GM18519 (cell line): ENCODE measurements at regions not wholly inside any gene's neighbourhood (a gene's known extent, or its start where the extent isn't known, plus 50 kb on each side); places are given as distances from the start of the nearest gene placed in this dataset.

Source experiments
- ATAC-seq: cut with Tn5 transposase; IDR thresholded peaks from one replicate; pipeline ENCODE4 v1.9.1; 2021; ENCODE audit warnings: mild to moderate bottlenecking, moderate library complexity; ENCODE audit not compliant: unreplicated experiment, low FRiP score

DNA sequence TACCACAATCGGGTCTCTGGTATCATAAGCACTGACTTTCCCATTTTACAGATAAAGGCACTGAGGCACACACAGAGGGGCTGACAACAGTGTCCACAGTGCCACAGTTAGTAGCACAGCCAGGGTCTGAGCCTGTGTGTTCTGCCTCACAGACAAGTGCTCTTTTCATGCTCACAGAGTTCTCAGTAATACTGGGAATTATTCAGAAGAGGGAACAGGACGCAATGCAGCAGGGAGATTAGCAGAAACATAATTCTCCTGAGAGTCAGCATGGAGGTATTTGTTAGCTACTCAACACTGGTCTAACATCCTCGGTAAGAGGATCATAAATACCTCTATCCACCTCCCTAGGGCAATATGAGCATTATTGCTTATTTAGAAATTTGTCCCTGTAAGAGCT is 219.3 kb upstream of the EEA1 start:
- no peak for ATAC-seq

DNA sequence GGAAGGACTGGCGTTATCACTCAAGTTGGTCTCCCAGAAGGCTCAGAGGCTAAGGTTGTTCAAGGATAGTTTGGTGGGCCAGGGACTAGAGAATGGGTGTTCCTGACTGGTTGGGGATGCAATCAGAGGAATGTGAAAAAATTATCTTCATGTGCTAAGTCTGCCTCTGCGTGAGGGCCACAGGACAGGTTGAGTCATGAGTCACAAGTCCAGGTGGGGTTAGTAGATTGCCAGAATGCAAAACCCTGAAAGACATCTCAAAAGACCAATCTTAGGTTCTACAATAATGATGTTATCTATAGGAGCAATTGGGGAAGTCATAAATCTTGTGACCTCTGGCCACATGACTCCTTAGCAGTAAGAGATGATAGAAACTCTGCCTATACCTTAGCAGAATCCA is 220.1 kb upstream of the EEA1 start:
- ATAC-seq, result no peak

DNA sequence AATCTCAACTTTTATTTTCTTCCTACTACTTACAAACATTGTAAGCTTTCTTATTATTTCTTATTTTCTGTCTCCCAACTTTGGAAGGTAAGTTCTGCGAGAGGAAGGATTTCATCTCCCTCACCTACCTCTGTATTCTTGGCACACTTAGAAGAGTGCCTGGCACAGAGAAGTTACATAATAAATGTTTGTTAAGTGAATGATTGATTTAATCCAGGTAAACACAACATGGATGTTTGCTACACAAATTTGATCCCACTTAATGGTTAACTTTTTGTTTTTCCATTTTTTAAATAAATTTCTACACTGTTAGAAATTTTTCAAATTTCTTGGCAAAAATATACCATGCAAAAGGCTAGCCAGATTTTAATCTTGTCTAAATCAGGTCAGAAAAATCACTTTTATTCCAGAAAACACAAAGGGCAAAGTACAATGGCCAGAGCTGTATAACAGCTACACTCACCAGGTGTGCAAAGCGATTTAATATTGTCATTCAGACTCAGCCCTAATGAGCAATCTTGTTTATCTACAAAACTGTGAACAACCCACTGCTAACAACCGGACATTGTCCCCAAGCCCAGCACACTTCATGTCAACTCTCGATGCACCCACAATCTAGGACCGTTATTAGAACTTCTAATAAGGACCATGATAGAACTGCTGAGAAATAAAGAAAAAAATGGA is 222.1 kb upstream of the EEA1 start:
- ATAC-seq, result no peak

GRCh38 chr12:93152617-93153016 is 223.5 kb upstream of the EEA1 start:
- no peak for ATAC-seq

- no peak for ATAC-seq
Observed at GRCh38 chr12:93153321-93153720, 224.2 kb upstream of the EEA1 start.

GRCh38 chr12:93154096-93154728 is 223.5 kb upstream of the NUDT4 start:
- ATAC-seq, result no peak

DNA sequence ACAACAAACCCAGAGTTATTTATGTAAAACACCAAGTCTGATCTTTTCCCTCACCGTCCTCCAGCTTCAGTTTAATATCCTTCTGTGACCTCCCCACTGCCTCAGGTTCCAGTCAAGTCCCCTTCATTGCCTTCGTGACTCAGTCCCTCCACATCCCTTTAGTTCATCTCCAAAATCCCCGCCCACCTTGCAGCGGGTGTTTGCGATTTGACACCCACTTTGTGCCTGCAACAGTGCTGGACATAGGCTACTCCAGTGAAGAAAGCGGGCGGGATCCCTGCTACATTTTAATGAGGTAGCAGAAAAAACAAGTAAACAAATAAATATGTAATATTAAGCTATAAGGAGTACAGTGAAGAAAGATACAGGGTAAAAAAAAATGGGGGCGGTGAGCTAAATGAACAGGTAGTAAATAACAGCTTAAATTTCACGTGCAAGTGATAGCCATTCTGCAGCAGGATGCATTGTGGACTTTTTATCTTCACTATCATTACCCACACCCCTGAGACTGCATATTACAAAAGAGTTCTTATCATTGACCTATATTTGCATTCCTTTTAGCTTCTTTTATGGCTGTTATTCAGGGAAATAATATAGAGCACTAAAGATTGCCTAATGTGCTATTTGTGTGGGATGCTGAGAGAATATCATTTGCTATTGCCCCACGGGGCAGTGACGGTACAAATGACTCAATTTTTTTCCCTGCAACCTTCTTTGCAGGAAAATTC is 222.8 kb upstream of the NUDT4 start:
- no peak for ATAC-seq

- no peak for ATAC-seq
Observed at GRCh38 chr12:93156086-93156716, 221.5 kb upstream of the NUDT4 start.

- no peak for ATAC-seq
Observed at GRCh38 chr12:93157279-93157678, 220.4 kb upstream of the NUDT4 start.

- no peak for ATAC-seq
Observed at GRCh38 chr12:93158065-93158843, 219.5 kb upstream of the NUDT4 start.

DNA sequence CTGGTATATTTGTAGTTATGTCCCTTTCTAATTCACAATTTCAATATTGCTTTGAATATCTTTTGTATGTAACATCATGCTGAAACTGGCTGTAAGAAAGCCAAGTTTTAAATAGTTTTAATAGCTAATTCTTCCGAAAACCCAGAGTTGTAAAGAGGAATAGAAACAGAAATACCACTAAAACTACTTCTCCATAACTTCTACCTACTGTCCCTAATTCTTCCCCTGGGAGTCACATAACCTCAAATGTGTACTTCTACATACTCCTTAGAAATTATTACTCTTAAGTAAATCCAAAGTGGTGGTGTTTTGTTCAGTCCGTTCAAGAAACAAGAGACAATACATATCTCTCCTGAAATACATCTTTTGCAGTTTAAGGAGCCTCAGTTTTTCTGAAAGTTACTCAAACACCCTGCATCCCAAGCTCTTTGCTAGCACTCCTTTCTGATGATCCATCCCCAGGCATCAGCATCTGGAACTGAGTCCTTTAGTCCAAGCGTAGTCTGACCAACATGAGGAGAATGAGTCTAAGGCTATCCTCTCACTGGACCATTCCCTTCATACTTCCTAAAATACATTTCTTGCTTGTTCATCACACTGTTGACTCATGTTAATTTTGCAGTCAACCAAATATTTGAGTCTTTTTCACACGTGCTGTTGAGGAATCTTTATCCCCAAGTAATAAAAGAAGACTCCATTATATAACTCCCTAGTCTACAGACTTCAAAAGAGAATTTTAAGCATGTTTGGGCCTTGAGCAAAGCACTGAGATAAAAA is 214.3 kb upstream of the NUDT4 start:
- ATAC-seq, result no peak

- no peak for ATAC-seq
Observed at GRCh38 chr12:93164103-93164880, 213.4 kb upstream of the NUDT4 start.

DNA sequence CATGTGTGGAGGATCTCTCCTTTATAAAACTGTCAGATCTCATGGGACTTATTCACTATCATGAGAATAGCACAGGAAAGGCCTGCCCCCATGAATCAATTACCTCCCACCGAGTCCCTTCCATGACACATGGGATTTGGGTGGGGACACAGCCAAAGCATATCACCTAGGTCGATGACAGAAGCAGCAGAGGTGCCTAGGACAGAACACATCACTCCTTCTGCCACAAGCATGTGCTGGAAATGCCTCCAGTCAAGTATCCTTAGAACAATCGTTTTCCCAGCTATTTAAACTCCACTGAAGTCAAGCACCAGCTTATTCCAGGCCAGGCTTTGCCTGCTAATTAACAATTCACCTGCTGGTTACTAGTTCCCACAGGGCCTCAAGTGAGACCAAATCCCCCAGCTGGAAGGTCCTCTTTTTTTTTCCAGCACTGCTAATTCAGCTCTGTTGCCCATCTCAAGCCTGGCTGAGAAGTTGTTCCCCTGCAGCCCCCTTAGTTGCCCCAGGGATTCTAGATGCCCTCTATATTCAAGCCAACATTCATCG is 212.3 kb upstream of the NUDT4 start:
- no peak for ATAC-seq

DNA sequence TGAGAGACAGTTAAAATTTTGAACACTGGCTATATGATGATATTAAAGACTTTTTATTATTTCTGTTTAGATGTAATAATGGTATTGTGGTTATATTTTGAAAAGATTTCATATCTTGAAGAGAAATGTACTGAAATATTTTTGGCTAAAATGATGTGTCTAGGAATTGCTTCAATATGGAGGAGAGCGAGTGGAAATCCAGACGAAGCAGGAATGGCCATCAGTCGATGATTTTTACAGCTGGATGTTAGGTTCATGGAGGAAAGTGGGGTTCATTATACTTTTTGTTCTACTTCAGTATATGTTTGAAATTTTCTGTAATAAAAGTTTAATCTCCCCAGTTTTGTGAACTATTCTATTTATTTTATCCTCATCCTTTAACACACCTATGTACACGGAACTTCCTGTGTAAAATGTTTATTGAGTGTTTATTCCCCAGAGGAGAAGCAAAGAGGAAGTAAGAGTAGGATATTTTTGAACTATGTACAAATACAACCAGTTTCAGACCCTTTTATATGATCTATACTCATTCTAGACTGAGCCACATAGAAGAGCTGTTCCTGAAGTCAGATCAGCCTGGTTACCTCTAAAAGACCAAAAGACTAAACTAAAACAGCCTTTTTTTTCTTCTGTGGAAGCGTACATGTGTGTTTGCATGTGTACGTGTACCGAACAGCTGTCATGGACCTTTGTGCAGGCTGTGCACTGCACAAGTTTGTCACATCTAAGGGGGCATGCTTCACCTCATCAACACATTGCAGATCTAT is 211.0 kb upstream of the NUDT4 start:
- ATAC-seq, result peak; percentile 78

DNA sequence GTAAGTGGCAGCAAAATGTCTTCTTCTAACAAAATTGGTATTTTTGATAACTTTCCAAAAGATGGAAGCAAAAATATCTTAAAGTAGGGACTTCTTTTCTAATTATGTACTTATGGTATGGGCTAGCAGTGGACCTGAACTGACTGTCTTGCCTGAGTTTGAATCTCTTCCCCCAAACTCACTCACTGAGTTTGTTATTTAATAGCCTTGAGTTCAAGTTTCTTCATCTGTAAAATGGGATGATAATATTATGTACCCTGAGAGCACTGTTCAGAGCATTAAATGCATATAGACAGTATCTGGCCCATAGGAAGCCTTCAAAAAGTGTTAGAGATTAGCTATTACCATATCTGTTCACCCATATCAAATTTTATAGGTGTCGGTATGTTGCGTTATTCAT is 210.4 kb upstream of the NUDT4 start:
- no peak for ATAC-seq

GRCh38 chr12:93167841-93168492 is 209.8 kb upstream of the NUDT4 start:
- ATAC-seq, result peak; percentile 36

DNA sequence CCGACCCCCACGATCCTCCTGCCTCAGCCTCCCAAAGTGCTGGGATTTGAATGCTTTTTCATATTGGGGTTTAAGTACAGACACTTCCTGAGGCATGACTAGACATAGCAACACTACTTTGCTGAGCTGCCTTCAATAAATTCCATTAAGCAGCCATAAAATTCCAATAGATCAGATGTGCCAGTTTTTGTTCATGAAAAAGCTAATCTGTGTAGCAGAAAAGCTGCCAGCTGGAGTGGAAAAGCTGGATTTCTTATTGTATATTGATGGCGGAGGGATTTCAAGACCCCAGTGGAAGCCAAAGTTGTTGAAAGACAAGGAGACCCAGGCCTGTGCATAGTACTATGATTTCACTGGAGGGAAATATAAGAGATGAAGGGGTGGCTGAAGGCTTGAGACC is 209.0 kb upstream of the NUDT4 start:
- no peak for ATAC-seq

GRCh38 chr12:93169536-93169935 is 208.2 kb upstream of the NUDT4 start:
- ATAC-seq, result no peak
